ENCODE measurements at regions not wholly inside any gene's neighbourhood (a gene's known extent, or its start where the extent isn't known, plus 50 kb on each side); places are given as distances from the start of the nearest gene placed in this dataset.

- POLR2A ChIA-PET = no interaction called here
- CTCF ChIA-PET = no interaction called here
- Histone ChIP-seq H3K4me2 (no peak overlapping the region), H3K27ac (no peak overlapping the region), H3K4me3 (no peak overlapping the region), H3K9me3 (peaks cover 15% of the 10 kb centered on the region), H3K4me1 (no peaks in the 10 kb centered on the region)
- WGBS (ENCODE audit: missing lambda C conversion rate) = 74% methylated on average over 3 of the region's 3 CpGs
- ATAC-seq = no peak
- no peak for FAIRE-seq
- no peak for DNase-seq (ENCODE audit: low read depth in 1 of 2, low spot score in 1 of 2)
- TF ChIP-seq CBX8 (IDR thresholded peaks at IDR 0.05) (no peak), POLR2AphosphoS2 (conservative IDR thresholded peaks at IDR 0.05; ENCODE audit: low read length) (no peak), EHMT2 (IDR thresholded peaks at IDR 0.05; ENCODE audit: low read depth) (no peak)
Observed at GRCh38 chr10:118937226-118937625, 92.3 kb upstream of the NANOS1 start.

GRCh38 chr10:118939211-118940007 is 90.1 kb upstream of the NANOS1 start:
- ChIA-PET POLR2A (no interaction called here), CTCF (interaction anchor here (0.9 kb wide), 2 partner anchors 10 to 50 kb away, joined by 3 read pairs; no protein-coding TSS in a partner anchor)
- no peak for DNase-seq (ENCODE audit: low read depth in 1 of 2, low spot score in 1 of 2)
- ATAC-seq = no peak
- Histone ChIP-seq H3K4me1 (no peaks in the 10 kb centered on the region), H3K4me2 (no peak overlapping the region), H3K27ac (no peak overlapping the region), H3K9me3 (peaks cover 13% of the 10 kb centered on the region; the same call in 2 of the 3 replicates), H3K4me3 (no peak overlapping the region)
- 65% methylated on average over 7 of the region's 7 CpGs for WGBS (ENCODE audit: missing lambda C conversion rate)
- FAIRE-seq = no peak
- no peak for TF ChIP-seq RAD21 (conservative IDR thresholded peaks at IDR 0.05 in 1 of 2, IDR thresholded peaks at IDR 0.05 in 1 of 2)
- no peak for TF ChIP-seq NR3C1 (IDR thresholded peaks at IDR 0.05)
- no peak for TF ChIP-seq ESRRA (IDR thresholded peaks at IDR 0.05; ENCODE audit: borderline replicate concordance, low read length)
- TF ChIP-seq RFX5 (IDR thresholded peaks at IDR 0.05) = no peak
- no peak for TF ChIP-seq NPAS2 (CRISPR knock-in tag; IDR thresholded peaks at IDR 0.05; ENCODE audit: borderline replicate concordance)
- no peak for TF ChIP-seq JUN (IDR thresholded peaks at IDR 0.05)
- no peak for TF ChIP-seq FOSB (CRISPR knock-in tag; IDR thresholded peaks at IDR 0.05)
- no peak for TF ChIP-seq REST (IDR thresholded peaks at IDR 0.05)
- TF ChIP-seq GATA3 (IDR thresholded peaks at IDR 0.05; ENCODE audit: borderline replicate concordance) = no peak
- TF ChIP-seq EP300 (IDR thresholded peaks at IDR 0.05) = no peak
- no peak for TF ChIP-seq ZFP36 (IDR thresholded peaks at IDR 0.05; ENCODE audit: borderline replicate concordance, partially characterized antibody)
- TF ChIP-seq CBX8 (IDR thresholded peaks at IDR 0.05) = no peak
- no peak for TF ChIP-seq TP53 (CRISPR knock-in tag; IDR thresholded peaks at IDR 0.05)
- TF ChIP-seq FOSL2 (IDR thresholded peaks at IDR 0.05) = no peak
- TF ChIP-seq FOSL2 (CRISPR knock-in tag; IDR thresholded peaks at IDR 0.05) = no peak
- no peak for TF ChIP-seq JUNB (IDR thresholded peaks at IDR 0.05)
- no peak for TF ChIP-seq TFCP2L1 (CRISPR knock-in tag; IDR thresholded peaks at IDR 0.05)
- no peak for TF ChIP-seq MAX (IDR thresholded peaks at IDR 0.05)
- no peak for TF ChIP-seq RARB (CRISPR knock-in tag; IDR thresholded peaks at IDR 0.05)

- H3K4me1 ChIP-seq = no peaks in the 10 kb centered on the region
- ChIA-PET CTCF (interaction anchor here (0.9 kb wide), 2 partner anchors 9 to 51 kb away, joined by 3 read pairs; no protein-coding TSS in a partner anchor), POLR2A (no interaction called here)
- peaks cover 13% of the 10 kb centered on the region; the same call in 2 of the 3 replicates for H3K9me3 ChIP-seq
- TF ChIP-seq FOSB (CRISPR knock-in tag; IDR thresholded peaks at IDR 0.05) (no peak), NR3C1 (IDR thresholded peaks at IDR 0.05) (no peak), RCOR1 (IDR thresholded peaks at IDR 0.05; ENCODE audit: low read depth, low read length) (no peak), FOXS1 (CRISPR knock-in tag; IDR thresholded peaks at IDR 0.05) (no peak), RARB (CRISPR knock-in tag; IDR thresholded peaks at IDR 0.05) (no peak), FOSL2 (IDR thresholded peaks at IDR 0.05) (no peak), FOSL2 (CRISPR knock-in tag; IDR thresholded peaks at IDR 0.05) (no peak), RNF2 (IDR thresholded peaks at IDR 0.05; ENCODE audit: borderline replicate concordance, low read depth) (no peak), MYC (IDR thresholded peaks at IDR 0.05; ENCODE audit: borderline replicate concordance, low read length) (no peak)
- no peak overlapping the region for H3K27ac ChIP-seq
- no peak overlapping the region for H3K4me2 ChIP-seq
- no peak overlapping the region for H3K4me3 ChIP-seq
- no peak for DNase-seq (ENCODE audit: low read depth in 1 of 2, low spot score in 1 of 2)
- no peak for ATAC-seq
- 20% methylated on average over 1 of the region's 1 CpG for WGBS (ENCODE audit: missing lambda C conversion rate)
- no peak for FAIRE-seq
Observed at GRCh38 chr10:118940386-118940785, 89.1 kb upstream of the NANOS1 start.
